MM.1S (cell line): ENCODE measurements at regions not wholly inside any gene's neighbourhood (a gene's known extent, or its start where the extent isn't known, plus 50 kb on each side); places are given as distances from the start of the nearest gene placed in this dataset.

Experiments used
- DNase-seq: peaks from one replicate; pipeline ENCODE4 v3.0.0-alpha.2; 2015
- H2AFZ ChIP-seq: fragments of 300-600 bp; sonication (generic); 2 replicates; pipeline ENCODE4 v1.6.0; 2016; ENCODE audit warnings: antibody characterized with exemption, low read length
- H3F3A ChIP-seq: fragments of 300-600 bp; sonication (generic); 2 replicates; pipeline ENCODE4 v1.6.1; 2016; ENCODE audit warnings: mild to moderate bottlenecking, antibody characterized with exemption, low read length, moderate library complexity, mixed read lengths; ENCODE audit not compliant: insufficient read depth
- H3K27ac ChIP-seq: fragments of 300-600 bp; sonication (generic); 2 replicates; pipeline ENCODE4 v1.5.1; 2016; ENCODE audit warnings: mild to moderate bottlenecking, low read length
- H3K27me3 ChIP-seq: fragments of 300-600 bp; sonication (generic); replicated peaks from 2 replicates; pipeline ENCODE4 v1.6.0; 2016; ENCODE audit warnings: low read length; ENCODE audit not compliant: insufficient read depth
- H3K36me3 ChIP-seq: fragments of 300-600 bp; sonication (generic); replicated peaks from 2 replicates; pipeline ENCODE4 v1.6.1; 2016; ENCODE audit warnings: mild to moderate bottlenecking, low read length, mixed read lengths; ENCODE audit not compliant: insufficient read depth
- H3K4me1 ChIP-seq: fragments of 300-600 bp; sonication (generic); 2 replicates; pipeline ENCODE4 v1.6.1; 2016; ENCODE audit warnings: low read length, mixed read lengths
- H3K4me2 ChIP-seq: fragments of 300-600 bp; sonication (generic); 2 replicates; pipeline ENCODE4 v1.6.0; 2016; ENCODE audit warnings: low read depth, low read length
- H3K4me3 ChIP-seq: fragments of 300-600 bp; sonication (generic); 2 replicates; pipeline ENCODE4 v1.5.1; 2016; ENCODE audit warnings: low read length, mixed read lengths
- H3K79me2 ChIP-seq: fragments of 300-600 bp; sonication (generic); 2 replicates; pipeline ENCODE4 v1.6.1; 2016; ENCODE audit warnings: mixed run types, low read length, mixed read lengths
- H3K9ac ChIP-seq: fragments of 300-600 bp; sonication (generic); 2 replicates; pipeline ENCODE4 v1.6.1; 2016; ENCODE audit warnings: low read length, mixed read lengths
- H3K9me2 ChIP-seq: fragments of 300-600 bp; sonication (generic); replicated peaks from 2 replicates; pipeline ENCODE4 v1.6.1; 2016; ENCODE audit warnings: mild to moderate bottlenecking, low read length, mixed read lengths; ENCODE audit not compliant: insufficient read depth
- H3K9me3 ChIP-seq: fragments of 300-600 bp; sonication (generic); replicated peaks from 2 replicates; pipeline ENCODE4 v1.6.1; 2016; ENCODE audit warnings: mild to moderate bottlenecking, low read length, mixed read lengths; ENCODE audit not compliant: insufficient read depth
- H4K20me1 ChIP-seq: fragments of 300-600 bp; sonication (generic); 2 replicates; pipeline ENCODE4 v1.6.1; 2016; ENCODE audit warnings: mild to moderate bottlenecking, low read length, moderate library complexity, mixed read lengths; ENCODE audit not compliant: insufficient read depth
- CTCF ChIP-seq: fragments of 300-600 bp; sonication (generic); IDR thresholded peaks from 2 replicates; pipeline ENCODE4 v1.5.1; 2016; ENCODE audit warnings: antibody characterized with exemption, low read length, mixed read lengths
- EZH2 ChIP-seq: fragments of 300-600 bp; sonication (generic); optimal IDR thresholded peaks from 2 replicates; pipeline ENCODE3; 2017; ENCODE audit warnings: low read depth, mild to moderate bottlenecking, antibody characterized with exemption, low read length, mixed read lengths
- EZH2phosphoT487 ChIP-seq: fragments of 300-600 bp; sonication (generic); IDR thresholded peaks from 2 replicates; pipeline ENCODE4 v1.6.1; 2018; ENCODE audit warnings: antibody characterized with exemption, low read length

- H3K9me2 ChIP-seq: no peaks in the 10 kb centered on the region
- no peaks in the 10 kb centered on the region for H3K36me3 ChIP-seq
- no peak overlapping the region for H3K9ac ChIP-seq
- H3K4me3 ChIP-seq: no peak overlapping the region
- no peaks in the 10 kb centered on the region for H3K9me3 ChIP-seq
- H2AFZ ChIP-seq: no peak overlapping the region
- H3K4me2 ChIP-seq: no peak overlapping the region
- no peak for DNase-seq
- no peaks in the 10 kb centered on the region for H4K20me1 ChIP-seq
- H3K27ac ChIP-seq: no peak overlapping the region
- no peak for TF ChIP-seq CTCF
- no peak for TF ChIP-seq EZH2phosphoT487
- no peak for TF ChIP-seq EZH2
- no peaks in the 10 kb centered on the region for H3F3A ChIP-seq
- no peaks in the 10 kb centered on the region for H3K4me1 ChIP-seq
- no peaks in the 10 kb centered on the region for H3K79me2 ChIP-seq
- H3K27me3 ChIP-seq: peaks cover 96% of the 10 kb centered on the region
Measured at GRCh38 chr1:29527314-29528004, 291.1 kb downstream of the PTPRU start.

- Histone ChIP-seq H3K27me3 (peaks cover 90% of the 10 kb centered on the region), H3K79me2 (no peaks in the 10 kb centered on the region)
- TF ChIP-seq EZH2: no peak
- TF ChIP-seq CTCF: no peak
- no peak for TF ChIP-seq EZH2phosphoT487
Measured at GRCh38 chr1:29525941-29526340, 289.6 kb downstream of the PTPRU start.

GRCh38 chr1:29524285-29525065, 288.2 kb downstream of the PTPRU start:
- H3K27ac ChIP-seq: no peak overlapping the region
- H3K9me2 ChIP-seq: no peaks in the 10 kb centered on the region
- no peaks in the 10 kb centered on the region for H3K9me3 ChIP-seq
- no peak overlapping the region for H2AFZ ChIP-seq
- H3K79me2 ChIP-seq: no peaks in the 10 kb centered on the region
- no peak overlapping the region for H3K4me3 ChIP-seq
- no peak for DNase-seq
- no peaks in the 10 kb centered on the region for H4K20me1 ChIP-seq
- no peaks in the 10 kb centered on the region for H3K36me3 ChIP-seq
- H3K4me1 ChIP-seq: no peaks in the 10 kb centered on the region
- H3F3A ChIP-seq: no peaks in the 10 kb centered on the region
- TF ChIP-seq CTCF (no peak), EZH2phosphoT487 (no peak), EZH2 (no peak)
- H3K27me3 ChIP-seq: peaks cover 92% of the 10 kb centered on the region
- H3K9ac ChIP-seq: no peak overlapping the region
- H3K4me2 ChIP-seq: no peak overlapping the region

More at GRCh38 chr1:29525941-29526340, 289.6 kb downstream of the PTPRU start:
- Histone ChIP-seq H3K9me2 (no peaks in the 10 kb centered on the region), H4K20me1 (no peaks in the 10 kb centered on the region), H3F3A (no peaks in the 10 kb centered on the region), H3K4me1 (no peaks in the 10 kb centered on the region), H3K4me3 (no peak overlapping the region), H3K9ac (no peak overlapping the region), H3K36me3 (no peaks in the 10 kb centered on the region), H2AFZ (no peak overlapping the region), H3K27ac (no peak overlapping the region), H3K9me3 (no peaks in the 10 kb centered on the region), H3K4me2 (no peak overlapping the region)
- no peak for DNase-seq
